A673 (cell line): ENCODE measurements at regions not wholly inside any gene's neighbourhood (a gene's known extent, or its start where the extent isn't known, plus 50 kb on each side); places are given as distances from the start of the nearest gene placed in this dataset.

ENCODE experiments used
- CTCF ChIP-seq: fragments of 300-800, 200-600 bp; sonication (generic); conservative IDR thresholded peaks from 2 replicates; pipeline ENCODE4 v1.5.1; 2017; ENCODE audit warnings: low read depth, mild to moderate bottlenecking, antibody characterized with exemption, low read length, moderate library complexity, mixed read lengths
- EZH2 ChIP-seq: fragments of 200-600 bp; sonication (generic); IDR thresholded peaks from 2 replicates; pipeline ENCODE4 v1.6.1; 2017; ENCODE audit warnings: borderline replicate concordance, low read depth, mild to moderate bottlenecking, mixed read lengths, antibody characterized with exemption, low read length; ENCODE audit not compliant: poor library complexity, severe bottlenecking

- TF ChIP-seq CTCF (no peak), EZH2 (no peak)
Measured at GRCh38 chr16:58862334-58863021, 128.4 kb upstream of the GOT2 start.
